MCF 10A (cell line): ENCODE measurements at regions not wholly inside any gene's neighbourhood (a gene's known extent, or its start where the extent isn't known, plus 50 kb on each side); places are given as distances from the start of the nearest gene placed in this dataset.

Experiments
- BruUV-seq: library from RNA; stranded (reverse); fragments of 400-500 nt; replicated peaks from 2 replicates; lab custom pipeline; 2021; lab: Mats Ljungman, UMichigan
- CTCF ChIA-PET: fragments of 300-600 bp; sonication (Branson Sonifier 250); formaldehyde crosslinking; extraction: SDS; loops from one replicate; lab custom pipeline; 2021; ENCODE audit warnings: antibody characterized with exemption, inconsistent platforms; lab: Yijun Ruan, JAX
- POLR2A ChIA-PET: fragments of 300-600, 350-650 bp; sonication (Branson Sonifier 250); formaldehyde crosslinking; extraction: SDS; loops from one replicate; lab custom pipeline; 2020; ENCODE audit warnings: antibody characterized with exemption, inconsistent platforms; lab: Yijun Ruan, JAX
- DNase-seq: peaks from one replicate; pipeline ENCODE4 v3.0.0-alpha.2; 2018; ENCODE audit not compliant: unreplicated experiment
- H3K27ac Mint-ChIP-seq: one replicate; pipeline ENCODE4 v1.8.0; 2022; ENCODE audit warnings: mild to moderate bottlenecking, low read depth, mixed read lengths; ENCODE audit not compliant: unreplicated experiment
- H3K27me3 Mint-ChIP-seq: one replicate; pipeline ENCODE4 v1.8.0; 2022; ENCODE audit warnings: mixed read lengths; ENCODE audit not compliant: insufficient read depth, unreplicated experiment
- H3K36me3 Mint-ChIP-seq: one replicate; pipeline ENCODE4 v1.8.0; 2022; ENCODE audit warnings: mild to moderate bottlenecking, moderate library complexity, mixed read lengths; ENCODE audit not compliant: insufficient read depth, unreplicated experiment
- H3K4me1 Mint-ChIP-seq: one replicate; pipeline ENCODE4 v1.8.0; 2022; ENCODE audit warnings: mixed read lengths; ENCODE audit not compliant: insufficient read depth, unreplicated experiment
- H3K4me3 Mint-ChIP-seq: one replicate; pipeline ENCODE4 v1.8.0; 2022; ENCODE audit warnings: mild to moderate bottlenecking, moderate library complexity, mixed read lengths; ENCODE audit not compliant: unreplicated experiment
- H3K9me3 Mint-ChIP-seq: one replicate; pipeline ENCODE4 v1.8.0; 2022; ENCODE audit warnings: mixed read lengths; ENCODE audit not compliant: unreplicated experiment
- intact Hi-C: fragments of 100-400 bp; cut with micrococcal nuclease; formaldehyde crosslinking; loops from 2 replicates; pipeline ENCODE4 v1.14.1; 2022
- TF ChIP-seq, protein P1 (sequence below): fragments of 200-600 bp; IDR thresholded peaks from one replicate; pipeline ENCODE4 v1.8.0; 2022; ENCODE audit warnings: antibody characterized with exemption, mild to moderate bottlenecking; ENCODE audit not compliant: unreplicated experiment

DNA sequence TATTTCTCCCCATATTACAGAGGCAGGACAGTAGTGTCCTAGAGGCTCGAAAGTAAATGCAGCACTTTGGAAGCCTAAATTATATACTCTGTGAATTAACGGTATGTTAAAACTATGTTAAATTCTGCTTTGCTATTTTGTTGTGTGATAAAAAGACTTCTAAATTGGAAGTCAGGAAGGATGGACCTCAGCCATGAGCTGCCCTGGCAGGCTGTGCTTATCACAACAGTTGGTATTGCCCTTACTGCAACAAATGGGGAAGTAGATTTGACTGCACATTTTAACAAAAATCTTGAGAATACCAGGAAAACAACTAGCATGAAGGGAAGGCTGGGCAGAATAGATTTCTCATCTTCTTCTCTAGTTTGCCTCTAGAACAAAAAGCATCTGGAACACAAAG, 706.6 kb downstream of the SI start:
- no TSS peak for BruUV-seq
- TF ChIP-seq, protein P1, sequence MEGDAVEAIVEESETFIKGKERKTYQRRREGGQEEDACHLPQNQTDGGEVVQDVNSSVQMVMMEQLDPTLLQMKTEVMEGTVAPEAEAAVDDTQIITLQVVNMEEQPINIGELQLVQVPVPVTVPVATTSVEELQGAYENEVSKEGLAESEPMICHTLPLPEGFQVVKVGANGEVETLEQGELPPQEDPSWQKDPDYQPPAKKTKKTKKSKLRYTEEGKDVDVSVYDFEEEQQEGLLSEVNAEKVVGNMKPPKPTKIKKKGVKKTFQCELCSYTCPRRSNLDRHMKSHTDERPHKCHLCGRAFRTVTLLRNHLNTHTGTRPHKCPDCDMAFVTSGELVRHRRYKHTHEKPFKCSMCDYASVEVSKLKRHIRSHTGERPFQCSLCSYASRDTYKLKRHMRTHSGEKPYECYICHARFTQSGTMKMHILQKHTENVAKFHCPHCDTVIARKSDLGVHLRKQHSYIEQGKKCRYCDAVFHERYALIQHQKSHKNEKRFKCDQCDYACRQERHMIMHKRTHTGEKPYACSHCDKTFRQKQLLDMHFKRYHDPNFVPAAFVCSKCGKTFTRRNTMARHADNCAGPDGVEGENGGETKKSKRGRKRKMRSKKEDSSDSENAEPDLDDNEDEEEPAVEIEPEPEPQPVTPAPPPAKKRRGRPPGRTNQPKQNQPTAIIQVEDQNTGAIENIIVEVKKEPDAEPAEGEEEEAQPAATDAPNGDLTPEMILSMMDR: no peak
- DNase-seq: no peak
- Mint-ChIP-seq H3K9me3 (no peaks in the 10 kb centered on the region), H3K4me1 (no peaks in the 10 kb centered on the region), H3K4me3 (no peak overlapping the region), H3K27ac (no peak overlapping the region), H3K36me3 (no peaks in the 10 kb centered on the region), H3K27me3 (no peaks in the 10 kb centered on the region)
- intact Hi-C loops: no loop called here
- ChIA-PET CTCF (no interaction called here), POLR2A (no interaction called here)

DNA sequence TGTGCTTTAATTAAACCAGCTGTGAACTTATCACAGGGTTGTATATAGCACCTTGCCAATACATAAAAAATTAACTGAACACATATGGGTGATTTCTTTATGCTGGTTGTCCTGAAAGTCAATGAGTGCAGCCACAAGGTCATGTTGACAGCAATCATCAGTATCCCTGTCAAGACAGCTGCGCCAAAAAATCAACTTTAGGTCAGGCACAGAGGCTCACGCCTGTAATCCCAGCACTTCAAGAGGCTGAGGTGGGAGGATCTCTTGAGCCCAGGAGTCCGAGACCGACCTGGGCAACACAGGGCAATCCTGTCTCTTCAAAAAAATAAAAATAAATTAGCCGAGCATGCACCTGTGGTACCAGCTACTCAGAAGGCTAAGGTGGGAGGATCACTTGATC, 707.3 kb downstream of the SI start:
- intact Hi-C loops: no loop called here
- Mint-ChIP-seq H3K27ac (no peak overlapping the region), H3K4me1 (no peaks in the 10 kb centered on the region), H3K9me3 (no peaks in the 10 kb centered on the region), H3K36me3 (no peaks in the 10 kb centered on the region), H3K27me3 (peaks cover 5% of the 10 kb centered on the region), H3K4me3 (no peak overlapping the region)
- TF ChIP-seq, protein P1: no peak
- ChIA-PET POLR2A (no interaction called here), CTCF (interaction anchor here (0.7 kb wide), 1 partner anchor 505 kb away, joined by 3 read pairs; no protein-coding TSS in a partner anchor)
- BruUV-seq: no TSS peak
- no peak for DNase-seq

DNA sequence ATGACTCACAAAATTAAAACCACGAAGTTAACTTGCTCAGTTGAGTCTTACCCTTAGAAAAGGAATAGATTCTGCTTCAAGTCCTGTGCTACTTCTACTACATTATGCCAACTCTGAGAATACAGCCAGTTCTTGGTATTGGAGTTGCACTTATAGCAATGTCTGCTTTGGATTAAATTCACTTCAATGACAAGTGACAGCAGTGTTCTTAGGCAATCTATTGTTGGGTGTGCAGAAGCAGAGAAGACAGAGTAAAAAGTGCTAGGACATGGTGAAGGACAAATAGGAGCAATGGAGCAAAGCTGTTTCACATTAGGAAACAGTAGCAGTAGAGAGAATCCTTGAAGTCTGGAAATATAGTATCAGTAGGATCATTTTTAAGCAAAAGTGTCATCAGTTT, 713.1 kb downstream of the SI start:
- Mint-ChIP-seq H3K27ac (no peak overlapping the region), H3K4me1 (no peaks in the 10 kb centered on the region), H3K4me3 (no peak overlapping the region), H3K27me3 (peaks cover 28% of the 10 kb centered on the region), H3K9me3 (no peaks in the 10 kb centered on the region), H3K36me3 (no peaks in the 10 kb centered on the region)
- BruUV-seq: no TSS peak
- POLR2A ChIA-PET: no interaction called here
- intact Hi-C loops: no loop called here
- CTCF ChIA-PET: no interaction called here
- TF ChIP-seq, protein P1: no peak
- DNase-seq: no peak

DNA sequence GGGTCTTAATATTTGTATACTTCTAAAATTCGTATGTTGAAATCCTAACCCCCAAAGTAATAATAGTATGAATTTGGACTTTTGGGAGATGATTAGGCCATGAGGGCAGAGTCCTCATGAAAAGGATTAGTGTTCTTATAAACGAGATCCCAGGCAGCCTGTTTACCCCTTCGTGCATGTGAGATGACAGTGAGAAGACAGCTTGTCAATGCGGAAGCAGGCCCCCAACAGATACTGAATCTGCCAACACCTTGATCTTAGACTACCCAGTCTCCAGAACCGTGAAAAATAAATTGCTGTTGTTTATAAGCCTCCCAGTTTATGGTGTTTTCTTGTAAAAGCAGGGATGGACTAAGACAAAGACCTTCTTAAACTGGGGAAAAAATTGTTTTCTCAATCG, 714.2 kb downstream of the SI start:
- no TSS peak for BruUV-seq
- Mint-ChIP-seq H3K36me3 (no peaks in the 10 kb centered on the region), H3K27me3 (peaks cover 28% of the 10 kb centered on the region), H3K4me3 (no peak overlapping the region), H3K27ac (no peak overlapping the region), H3K9me3 (no peaks in the 10 kb centered on the region), H3K4me1 (no peaks in the 10 kb centered on the region)
- intact Hi-C loops: no loop called here
- TF ChIP-seq, protein P1: no peak
- CTCF ChIA-PET: no interaction called here
- POLR2A ChIA-PET: interaction anchor here (0.7 kb wide), 1 partner anchor 43 kb away, joined by 3 read pairs; no protein-coding TSS in a partner anchor
- DNase-seq: no peak
